Activated effector memory CD4-positive, alpha-beta T cell treated with Interleukin-2 at 50 U/mL for 16 hours (primary cell): ENCODE measurements at regions not wholly inside any gene's neighbourhood (a gene's known extent, or its start where the extent isn't known, plus 50 kb on each side); places are given as distances from the start of the nearest gene placed in this dataset.
"Not testable (repeated sequence)": the region's sequence is repeated elsewhere in the genome, so short reads cannot be mapped to it uniquely, and the experiment has no call there.

Experiments
- DNase-seq: peaks from one replicate; pipeline ENCODE4 v3.0.0-alpha.2; 2020

- DNase-seq, result no peak
These were observed 54.9 kb upstream of the NBPF3 start for GRCh38 chr1:21385022-21385421.

- DNase-seq, result no peak
These were observed 55.3 kb upstream of the NBPF3 start for GRCh38 chr1:21384620-21385019.

DNA sequence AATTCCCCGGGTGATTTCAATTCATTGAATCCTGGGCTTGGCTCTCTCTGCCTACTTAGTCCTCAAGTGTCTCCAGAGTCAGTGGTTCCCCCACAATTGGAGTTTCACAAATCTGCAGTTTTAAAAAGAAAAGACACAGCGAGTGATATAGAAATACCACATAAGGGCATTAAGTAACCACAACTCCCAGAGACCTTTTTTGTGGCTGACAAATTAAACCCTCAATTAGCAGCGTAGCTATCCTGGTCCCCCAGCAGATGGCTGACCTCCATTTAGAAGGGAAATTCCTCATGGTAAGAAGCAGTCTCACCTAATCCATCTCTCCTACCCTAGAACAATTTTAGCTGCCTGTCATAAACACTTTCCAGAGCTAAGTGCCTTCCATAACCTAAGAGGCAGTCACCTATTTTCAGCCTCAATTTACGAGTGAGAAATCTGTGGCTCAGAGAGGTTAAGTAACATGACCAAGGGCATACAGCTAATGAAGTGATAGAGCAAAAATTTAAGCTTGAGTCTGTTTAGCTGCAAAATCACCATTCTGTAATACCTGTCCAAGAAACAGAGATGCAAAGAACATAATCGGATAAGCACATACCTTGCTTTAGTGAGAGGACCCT, 56.0 kb upstream of the NBPF3 start:
- DNase-seq, result no peak

DNA sequence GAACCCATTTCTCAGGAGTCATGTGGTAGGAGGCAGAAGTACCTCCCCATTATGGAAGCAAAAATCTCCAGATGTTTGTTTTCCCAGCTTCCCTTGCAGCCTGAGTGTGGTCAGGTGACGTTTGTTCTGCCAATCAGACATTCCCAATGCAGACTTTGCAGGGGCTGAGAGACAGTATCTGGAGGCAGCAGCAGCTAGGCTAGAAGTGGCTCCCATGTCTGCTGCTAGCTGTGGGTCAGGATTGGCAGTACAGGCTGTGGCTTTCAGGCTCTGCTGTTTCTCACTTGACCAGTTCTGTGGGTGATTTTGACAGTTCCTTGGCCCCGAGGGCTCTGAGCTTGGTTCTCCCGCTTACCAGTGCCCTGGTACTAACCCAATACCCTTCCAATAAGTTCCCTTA, 58.6 kb upstream of the NBPF3 start:
- DNase-seq, result no peak

DNA sequence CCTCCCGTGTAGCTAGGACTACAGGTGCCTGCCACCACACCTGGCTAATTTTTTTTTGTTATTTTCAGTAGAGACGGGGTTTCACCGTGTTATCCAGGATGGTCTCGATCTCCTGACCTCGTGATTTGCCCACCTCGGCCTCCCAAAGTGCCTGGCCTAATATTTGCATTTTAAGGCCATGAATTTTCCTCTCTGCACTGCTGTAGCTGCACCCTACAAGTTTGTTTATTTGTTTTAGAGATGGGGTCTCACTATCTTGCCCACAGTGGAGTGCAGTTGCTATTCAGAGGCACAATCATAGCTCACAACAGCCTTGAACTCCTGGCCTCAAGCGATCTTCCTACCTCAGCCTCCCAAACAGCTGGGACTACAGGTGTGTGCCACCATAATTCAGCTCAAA, 59.8 kb upstream of the NBPF3 start:
- not testable (repeated sequence) for DNase-seq

DNA sequence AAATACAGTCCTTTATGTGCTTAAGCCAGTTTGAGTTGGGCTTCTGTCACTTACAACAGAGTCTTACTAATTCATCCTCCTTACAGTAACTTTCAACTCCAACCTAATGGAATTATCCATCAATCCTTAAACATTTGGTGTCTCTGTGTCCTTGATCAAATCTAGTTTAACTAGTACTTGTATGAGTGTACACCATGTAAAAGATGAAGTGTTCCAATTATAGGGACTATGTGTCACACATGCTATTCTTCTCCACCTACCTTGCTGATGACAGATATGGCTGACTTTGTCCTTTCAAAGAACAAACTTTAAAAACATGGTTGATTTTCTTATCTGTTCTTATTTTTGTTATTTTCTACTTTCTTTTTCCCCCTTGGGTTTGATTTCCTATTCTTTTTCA, 60.4 kb upstream of the NBPF3 start:
- no peak for DNase-seq

DNA sequence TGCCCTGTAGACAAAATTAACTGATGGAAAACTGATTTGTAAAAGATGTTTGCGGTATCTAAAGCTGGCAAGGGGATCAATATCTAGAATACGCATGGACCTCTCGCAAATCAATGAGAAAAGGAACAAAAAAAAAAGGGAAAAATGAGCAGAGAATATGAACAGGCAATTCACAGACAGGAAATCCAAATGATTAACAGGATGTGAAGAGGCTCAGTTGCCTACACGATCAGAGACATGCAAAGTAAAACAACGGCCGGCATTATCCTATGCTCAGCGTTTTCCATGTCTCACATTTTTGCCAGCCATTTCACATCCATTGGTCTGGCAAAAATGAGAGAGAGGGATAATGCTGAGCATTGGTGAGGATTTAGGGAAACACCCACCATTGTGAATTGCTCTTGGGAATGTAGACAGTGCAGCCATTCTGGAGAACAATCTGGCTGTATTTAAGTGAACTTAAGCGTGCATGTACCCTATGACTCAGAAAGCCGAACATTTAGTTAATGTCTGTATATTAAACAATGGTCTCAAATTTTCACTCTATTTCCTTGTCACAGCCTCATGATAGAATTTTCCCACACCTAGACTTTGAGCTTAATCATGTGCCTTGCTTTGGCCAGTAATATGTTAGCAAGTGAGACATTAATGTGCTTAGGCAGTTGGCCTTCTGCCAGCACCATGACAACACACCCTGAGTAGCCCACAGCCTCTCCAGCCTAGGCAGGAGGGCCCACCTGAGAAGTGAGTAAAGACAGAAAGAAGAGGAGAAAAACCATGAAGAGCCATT, 61.0 kb upstream of the NBPF3 start:
- DNase-seq, result no peak

GRCh38 chr1:21372383-21372782, 67.6 kb upstream of the NBPF3 start:
- DNase-seq, result no peak

DNA sequence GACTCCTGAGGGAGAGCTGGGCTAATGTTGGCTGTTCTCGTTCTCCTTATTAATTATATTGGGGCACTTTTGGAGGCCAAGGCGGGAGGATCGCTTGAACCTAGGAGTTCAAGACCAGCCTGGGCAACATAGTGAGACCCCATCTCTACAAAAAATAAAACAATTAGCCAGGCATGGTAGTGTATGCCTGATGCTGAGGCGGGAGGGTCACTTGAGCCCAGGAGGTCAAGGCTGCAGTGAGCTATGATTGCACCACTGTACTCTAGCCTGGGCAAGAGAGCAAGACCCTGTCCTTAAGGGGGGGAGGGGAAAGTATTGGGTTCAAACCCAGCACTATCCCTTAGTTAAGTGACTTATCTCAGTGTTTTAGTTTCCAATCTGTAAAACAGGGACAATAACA, 70.0 kb upstream of the NBPF3 start:
- no peak for DNase-seq

DNA sequence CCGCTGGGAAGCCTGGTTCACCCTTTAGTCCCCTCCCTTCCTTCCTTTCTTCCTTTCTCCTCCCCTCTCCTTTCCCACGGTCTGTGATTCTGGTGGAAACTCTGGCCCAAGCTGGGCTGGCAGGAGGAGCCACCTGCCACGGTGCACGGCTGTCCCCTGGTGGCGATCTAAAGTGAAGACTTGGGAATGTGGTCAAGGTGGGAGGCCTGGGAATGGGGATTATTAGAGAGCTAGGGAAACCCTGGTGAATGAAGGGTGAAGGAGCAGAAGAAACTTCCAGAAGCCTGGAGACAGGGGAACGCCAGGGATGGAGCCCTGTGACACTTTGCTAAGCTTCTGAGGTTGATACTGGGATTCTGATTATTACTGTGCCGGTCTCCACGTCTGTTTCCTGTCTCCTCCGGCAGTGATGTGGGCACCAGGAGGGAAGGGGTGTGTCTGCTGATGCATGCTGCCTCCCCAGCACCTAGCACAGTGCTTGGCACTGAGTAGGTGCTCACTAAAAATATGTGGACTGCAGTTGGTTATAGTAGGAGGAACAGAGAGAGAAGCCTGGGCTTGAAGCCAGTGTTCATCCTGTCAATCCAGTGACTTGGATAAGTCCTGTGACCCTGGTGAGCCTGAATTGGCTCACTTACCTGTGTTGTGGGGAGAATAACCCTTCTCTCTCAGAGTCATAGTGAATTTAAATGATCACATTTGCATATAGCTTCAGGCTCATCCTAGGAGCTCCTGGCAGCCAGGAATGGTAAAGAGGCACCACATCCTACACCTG, 71.2 kb upstream of the NBPF3 start:
- DNase-seq, result peak; percentile 42

- not testable (repeated sequence) for DNase-seq
These were observed 71.9 kb upstream of the NBPF3 start for GRCh38 chr1:21367973-21368514.

GRCh38 chr1:21366288-21366687, 73.6 kb upstream of the NBPF3 start:
- DNase-seq, result no peak

DNA sequence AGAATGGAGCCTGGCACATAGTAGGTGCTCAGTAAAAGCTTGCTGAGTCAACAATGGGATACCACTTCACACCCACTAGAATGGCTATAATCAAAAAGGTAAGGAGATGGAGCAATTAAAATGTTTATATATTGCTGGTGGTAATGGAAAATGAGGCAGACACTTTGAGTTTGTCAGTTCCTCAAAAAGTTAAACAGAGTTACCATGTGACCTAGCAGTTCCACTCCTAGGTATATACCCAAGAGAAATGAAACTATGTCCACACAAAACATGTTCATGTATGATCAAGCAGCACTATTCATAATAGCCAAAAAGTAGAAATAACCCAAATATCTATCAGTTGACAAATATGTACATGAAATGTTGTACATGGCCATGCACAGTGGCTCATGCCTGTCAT, 74.8 kb upstream of the ECE1 start:
- DNase-seq, result no peak

GRCh38 chr1:21362096-21362495, 71.8 kb upstream of the ECE1 start:
- no peak for DNase-seq

GRCh38 chr1:21361506-21361905, 71.2 kb upstream of the ECE1 start:
- DNase-seq, result no peak

DNA sequence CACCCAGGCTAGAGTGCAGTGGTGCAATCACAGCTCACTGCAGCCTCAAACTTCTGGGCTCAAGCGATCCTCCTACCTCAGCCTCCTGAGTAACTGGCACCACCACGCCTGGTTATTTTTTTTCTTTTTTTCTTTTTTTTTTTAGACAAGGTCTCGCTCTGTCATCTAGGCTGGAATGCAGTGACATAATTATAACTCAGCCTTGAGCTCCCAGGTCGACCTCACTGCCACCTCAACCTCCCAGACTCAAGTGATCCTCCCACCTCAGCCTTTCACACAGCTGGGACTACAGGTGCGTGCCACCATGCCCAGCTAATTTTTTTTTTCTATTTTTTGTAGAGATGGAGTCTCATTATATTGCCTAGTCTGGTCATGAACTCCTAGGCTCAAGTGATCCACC, 66.9 kb upstream of the ECE1 start:
- no peak for DNase-seq

GRCh38 chr1:21355956-21356355, 65.7 kb upstream of the ECE1 start:
- DNase-seq, result no peak

GRCh38 chr1:21352586-21352985, 62.3 kb upstream of the ECE1 start:
- no peak for DNase-seq

DNA sequence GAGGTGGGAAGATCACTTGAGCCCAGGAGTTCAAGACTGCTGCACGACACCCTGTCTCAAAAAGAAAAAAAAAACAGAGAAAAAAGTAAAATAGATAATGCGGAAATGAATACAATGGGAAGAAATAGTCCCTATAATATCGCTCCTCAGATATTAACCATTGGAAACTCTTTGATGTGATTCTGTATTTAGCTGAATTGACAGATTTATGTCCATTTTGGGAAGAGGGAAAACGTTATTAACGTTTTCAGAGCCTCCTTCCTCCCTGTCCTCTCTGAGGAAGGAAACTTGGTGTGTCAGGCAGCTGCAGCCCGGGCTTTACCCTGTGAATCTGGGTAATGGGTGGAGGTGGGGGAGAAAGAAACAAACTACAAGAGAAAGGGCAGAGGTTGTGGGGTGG, 61.6 kb upstream of the ECE1 start:
- DNase-seq, result no peak

DNA sequence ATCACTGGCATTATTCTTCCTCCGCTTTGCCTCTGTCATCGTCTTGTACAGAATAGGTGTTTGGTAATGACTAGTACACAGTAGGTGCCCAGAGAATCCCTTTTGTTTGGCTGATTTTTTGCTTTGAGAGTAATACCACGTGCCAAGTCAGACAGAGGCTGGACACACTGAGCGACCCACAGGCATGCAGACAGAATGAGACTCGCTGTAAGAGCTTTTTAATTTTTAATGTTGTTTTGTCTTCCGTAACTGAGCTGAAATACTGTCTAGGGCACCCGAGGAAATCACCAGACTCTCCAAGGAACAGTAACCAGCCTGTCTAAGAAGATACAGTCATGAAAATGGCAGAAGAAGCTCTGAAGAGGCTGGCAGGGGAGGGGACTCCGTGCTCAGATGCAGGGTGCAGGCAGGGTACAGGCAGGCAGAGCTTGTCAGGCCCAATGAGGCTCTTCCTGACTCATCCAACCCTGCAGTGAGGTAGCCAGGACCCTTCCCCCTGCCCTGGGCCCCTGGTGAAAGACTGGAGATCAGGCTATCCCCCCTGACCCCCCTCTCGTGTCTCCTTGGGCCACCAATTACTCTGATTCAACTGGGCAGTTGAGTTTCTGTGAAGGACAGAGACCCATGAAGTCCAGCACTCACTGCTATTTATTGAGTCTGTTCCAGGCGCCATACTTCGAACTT, 60.1 kb upstream of the ECE1 start:
- no peak for DNase-seq

DNA sequence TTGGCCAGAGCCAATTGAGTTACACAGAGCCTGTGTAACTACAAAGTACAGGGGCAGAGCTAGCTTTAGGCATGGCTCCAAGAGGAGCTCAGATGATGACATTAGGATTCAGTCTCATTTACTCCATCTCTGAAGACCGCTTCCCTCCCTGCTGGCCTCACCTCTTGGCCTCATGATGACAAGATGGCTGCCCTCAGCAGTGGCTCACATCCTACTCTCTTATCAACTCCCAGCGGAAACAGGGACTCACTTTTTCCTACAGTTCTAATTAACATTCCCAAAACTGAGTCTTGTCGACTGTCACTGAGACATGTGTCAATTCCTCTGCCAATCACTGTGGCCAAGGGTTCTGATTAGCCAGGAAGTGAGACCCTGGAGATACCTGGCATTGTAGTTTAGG, 59.4 kb upstream of the ECE1 start:
- no peak for DNase-seq

- DNase-seq, result no peak
These were observed 56.9 kb upstream of the ECE1 start for GRCh38 chr1:21347072-21347581.
